Lower lobe of right lung (tissue), 2 donors: ENCODE measurements at regions not wholly inside any gene's neighbourhood (a gene's known extent, or its start where the extent isn't known, plus 50 kb on each side); places are given as distances from the start of the nearest gene placed in this dataset.
A peak's percentile ranks its signal among the peaks of the same experiment; 100 is the strongest.

Experiments
- ATAC-seq, 2 donors: fragments of 200-7000 bp; cut with Tn5 transposase; one replicate each; pipeline ENCODE4 v1.9.1; 2020 to 2022; ENCODE audit warnings: mild to moderate bottlenecking in 2 of 2, moderate library complexity in 2 of 2
- DNase-seq: peaks from one replicate; pipeline ENCODE4 v3.0.0-alpha.2; 2020
- H3K27ac ChIP-seq: fragments of 200-600 bp; one replicate; pipeline ENCODE4 v1.8.0; 2022
- H3K27me3 ChIP-seq: fragments of 200-600 bp; one replicate; pipeline ENCODE4 v1.8.0; 2022; ENCODE audit warnings: low read depth
- H3K36me3 ChIP-seq: fragments of 200-600 bp; one replicate; pipeline ENCODE4 v1.8.0; 2022; ENCODE audit warnings: mild to moderate bottlenecking
- H3K4me1 ChIP-seq: fragments of 200-600 bp; one replicate; pipeline ENCODE4 v1.8.0; 2022
- H3K4me3 ChIP-seq: fragments of 200-600 bp; one replicate; pipeline ENCODE4 v1.8.0; 2022; ENCODE audit warnings: mild to moderate bottlenecking
- H3K9me3 ChIP-seq: fragments of 200-600 bp; one replicate; pipeline ENCODE4 v1.8.0; 2022
- CTCF ChIP-seq: fragments of 200-600 bp; IDR thresholded peaks from one replicate; pipeline ENCODE4 v1.8.0; 2022; ENCODE audit warnings: antibody characterized with exemption, mild to moderate bottlenecking
- intact Hi-C: fragments of 100-400 bp; cut with DNase I; formaldehyde crosslinking; loops from one replicate; pipeline ENCODE4 v1.11.0; 2022
- donor health status: DM: no; HTN: yes; CAD: no; lungs with severe emphysema.

- Histone ChIP-seq H3K27ac (no peak overlapping the region), H3K4me1 (no peaks in the 10 kb centered on the region), H3K36me3 (no peaks in the 10 kb centered on the region), H3K9me3 (no peaks in the 10 kb centered on the region), H3K27me3 (no peaks in the 10 kb centered on the region), H3K4me3 (no peak overlapping the region)
- intact Hi-C loops = no loop called here
- no peak for TF ChIP-seq CTCF
- ATAC-seq (no peak), DNase-seq (no peak)
These were observed 419.9 kb downstream of the BTBD3 start for GRCh38 chr20:12337601-12338000.

- no peak overlapping the region for H3K27ac ChIP-seq
- H3K4me3 ChIP-seq = no peak overlapping the region
- no peak for TF ChIP-seq CTCF
- no peaks in the 10 kb centered on the region for H3K27me3 ChIP-seq
- intact Hi-C loops = no loop called here
- ATAC-seq (no peak), DNase-seq (no peak)
- no peaks in the 10 kb centered on the region for H3K36me3 ChIP-seq
- no peaks in the 10 kb centered on the region for H3K9me3 ChIP-seq
- H3K4me1 ChIP-seq = no peaks in the 10 kb centered on the region
These were observed 428.3 kb downstream of the BTBD3 start for GRCh38 chr20:12345978-12346377.

GRCh38 chr20:12353842-12354241, 436.1 kb downstream of the BTBD3 start:
- H3K27ac ChIP-seq = no peak overlapping the region
- ATAC-seq (no peak), DNase-seq (no peak)
- no peaks in the 10 kb centered on the region for H3K4me1 ChIP-seq
- no peak overlapping the region for H3K4me3 ChIP-seq
- no peaks in the 10 kb centered on the region for H3K27me3 ChIP-seq
- no peaks in the 10 kb centered on the region for H3K36me3 ChIP-seq
- intact Hi-C loops = no loop called here
- no peak for TF ChIP-seq CTCF
- H3K9me3 ChIP-seq = no peaks in the 10 kb centered on the region

- H3K4me1 ChIP-seq = no peaks in the 10 kb centered on the region
- DNase-seq = no peak
- intact Hi-C loops = no loop called here
These were observed 437.0 kb downstream of the BTBD3 start for GRCh38 chr20:12354725-12355124.

GRCh38 chr20:12355185-12355584, 437.5 kb downstream of the BTBD3 start:
- no peak overlapping the region for H3K4me3 ChIP-seq
- no peaks in the 10 kb centered on the region for H3K27me3 ChIP-seq
- ATAC-seq (no peak), DNase-seq (no peak)
- H3K36me3 ChIP-seq = no peaks in the 10 kb centered on the region
- no peaks in the 10 kb centered on the region for H3K4me1 ChIP-seq
- intact Hi-C loops = no loop called here
- H3K9me3 ChIP-seq = no peaks in the 10 kb centered on the region
- no peak overlapping the region for H3K27ac ChIP-seq
- no peak for TF ChIP-seq CTCF

More at GRCh38 chr20:12354725-12355124, 437.0 kb downstream of the BTBD3 start:
- Histone ChIP-seq H3K27ac (no peak overlapping the region), H3K9me3 (no peaks in the 10 kb centered on the region), H3K4me3 (no peak overlapping the region), H3K36me3 (no peaks in the 10 kb centered on the region), H3K27me3 (no peaks in the 10 kb centered on the region)
- ATAC-seq = no peak
- no peak for TF ChIP-seq CTCF

- Histone ChIP-seq H3K4me1 (no peaks in the 10 kb centered on the region), H3K36me3 (no peaks in the 10 kb centered on the region), H3K9me3 (no peaks in the 10 kb centered on the region), H3K4me3 (no peak overlapping the region), H3K27me3 (no peaks in the 10 kb centered on the region), H3K27ac (no peak overlapping the region)
- DNase-seq = no peak
- intact Hi-C loops = no loop called here
- peak in 1 of 2 donors; percentile 50 for ATAC-seq
- no peak for TF ChIP-seq CTCF
These were observed 440.4 kb downstream of the BTBD3 start for GRCh38 chr20:12358006-12358654.
